ENCODE measurements at regions not wholly inside any gene's neighbourhood (a gene's known extent, or its start where the extent isn't known, plus 50 kb on each side); places are given as distances from the start of the nearest gene placed in this dataset.

DNA sequence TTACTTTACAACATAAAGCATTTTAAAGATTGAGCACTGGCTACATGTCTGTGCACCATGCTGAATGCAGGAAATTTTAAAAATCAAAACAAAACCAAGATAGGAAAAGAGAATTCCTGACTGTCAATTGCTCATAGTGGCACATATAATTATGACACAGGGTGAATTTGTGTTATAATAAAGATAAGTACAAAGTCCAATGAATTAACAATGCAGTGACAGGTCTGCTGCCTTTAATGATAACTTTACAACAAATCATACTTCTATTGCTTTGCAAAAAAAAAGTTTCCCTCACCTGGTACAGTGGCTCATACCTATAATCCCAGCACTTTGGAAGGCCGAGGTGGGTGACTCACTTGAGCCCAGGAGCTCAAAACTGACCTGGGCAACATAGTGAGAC, 93.8 kb upstream of the OSBPL8 start:
- TF ChIP-seq, protein P1, sequence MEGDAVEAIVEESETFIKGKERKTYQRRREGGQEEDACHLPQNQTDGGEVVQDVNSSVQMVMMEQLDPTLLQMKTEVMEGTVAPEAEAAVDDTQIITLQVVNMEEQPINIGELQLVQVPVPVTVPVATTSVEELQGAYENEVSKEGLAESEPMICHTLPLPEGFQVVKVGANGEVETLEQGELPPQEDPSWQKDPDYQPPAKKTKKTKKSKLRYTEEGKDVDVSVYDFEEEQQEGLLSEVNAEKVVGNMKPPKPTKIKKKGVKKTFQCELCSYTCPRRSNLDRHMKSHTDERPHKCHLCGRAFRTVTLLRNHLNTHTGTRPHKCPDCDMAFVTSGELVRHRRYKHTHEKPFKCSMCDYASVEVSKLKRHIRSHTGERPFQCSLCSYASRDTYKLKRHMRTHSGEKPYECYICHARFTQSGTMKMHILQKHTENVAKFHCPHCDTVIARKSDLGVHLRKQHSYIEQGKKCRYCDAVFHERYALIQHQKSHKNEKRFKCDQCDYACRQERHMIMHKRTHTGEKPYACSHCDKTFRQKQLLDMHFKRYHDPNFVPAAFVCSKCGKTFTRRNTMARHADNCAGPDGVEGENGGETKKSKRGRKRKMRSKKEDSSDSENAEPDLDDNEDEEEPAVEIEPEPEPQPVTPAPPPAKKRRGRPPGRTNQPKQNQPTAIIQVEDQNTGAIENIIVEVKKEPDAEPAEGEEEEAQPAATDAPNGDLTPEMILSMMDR (IDR thresholded peaks at IDR 0.05): no peak
- H3K4me1 ChIP-seq: no peaks in the 10 kb centered on the region
- intact Hi-C loops (cut with DNase I): no loop called here
- H3K9me3 ChIP-seq: no peaks in the 10 kb centered on the region
- H3K27ac ChIP-seq: no peak overlapping the region
- DNase-seq (ENCODE audit: low spot score in 2 of 2): no peak
- H3K27me3 ChIP-seq: no peaks in the 10 kb centered on the region
- no peak overlapping the region for H3K4me3 ChIP-seq
- no peaks in the 10 kb centered on the region for H3K36me3 ChIP-seq

DNA sequence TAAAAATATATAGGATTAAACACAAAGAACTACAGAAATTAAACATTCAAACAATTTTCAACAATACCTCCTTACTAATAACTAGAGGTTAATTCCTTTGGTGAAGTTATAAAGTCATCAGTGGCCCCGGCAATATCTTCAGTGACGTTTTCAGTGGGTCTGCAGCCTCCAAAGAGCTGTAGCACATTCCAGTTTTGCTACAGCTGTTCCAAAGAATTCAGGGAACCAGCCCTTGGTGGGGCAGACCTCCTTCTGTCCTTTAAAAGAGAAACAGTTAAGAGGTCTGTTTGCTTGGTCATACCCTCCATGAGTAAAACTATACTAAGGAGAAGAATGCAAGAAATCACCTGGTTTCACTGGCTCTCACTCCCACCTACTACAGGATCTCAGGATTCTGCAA, 99.2 kb upstream of the ZDHHC17 start:
- intact Hi-C loops (cut with DNase I): no loop called here
- H3K4me1 ChIP-seq: no peaks in the 10 kb centered on the region
- DNase-seq (ENCODE audit: low spot score in 2 of 2): no peak
- H3K36me3 ChIP-seq: no peaks in the 10 kb centered on the region
- H3K9me3 ChIP-seq: no peaks in the 10 kb centered on the region
- TF ChIP-seq, protein P1 (IDR thresholded peaks at IDR 0.05): no peak
- no peak overlapping the region for H3K4me3 ChIP-seq
- H3K27me3 ChIP-seq: no peaks in the 10 kb centered on the region
- H3K27ac ChIP-seq: no peak overlapping the region

DNA sequence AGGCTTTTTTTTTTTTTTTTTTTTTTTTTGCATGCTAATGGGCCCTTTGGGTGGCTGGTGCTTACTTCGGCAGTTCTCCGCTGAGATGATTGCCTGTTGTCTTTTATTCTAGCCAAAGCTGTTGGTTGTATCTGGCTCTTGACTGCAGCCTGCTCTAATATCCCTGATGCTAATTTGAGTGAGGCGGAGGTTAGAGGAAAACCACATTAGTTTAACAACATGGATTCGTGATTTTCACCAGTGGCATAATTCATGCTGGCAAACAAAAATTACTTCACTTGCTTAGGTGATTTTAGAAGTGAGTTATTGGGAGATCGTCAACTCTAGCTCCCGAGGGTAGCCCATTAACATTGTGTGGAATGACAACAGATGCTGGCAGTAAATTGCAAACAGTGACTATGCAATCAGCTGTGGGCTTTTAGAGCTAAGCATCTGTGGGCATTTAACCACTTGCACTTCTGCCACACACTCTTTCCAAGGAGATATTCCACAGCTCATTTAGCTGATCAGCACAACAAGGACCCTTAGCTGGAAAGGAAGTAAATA, 97.6 kb upstream of the ZDHHC17 start:
- H3K36me3 ChIP-seq: no peaks in the 10 kb centered on the region
- TF ChIP-seq, protein P1 (IDR thresholded peaks at IDR 0.05): no peak
- intact Hi-C loops (cut with DNase I): no loop called here

DNA sequence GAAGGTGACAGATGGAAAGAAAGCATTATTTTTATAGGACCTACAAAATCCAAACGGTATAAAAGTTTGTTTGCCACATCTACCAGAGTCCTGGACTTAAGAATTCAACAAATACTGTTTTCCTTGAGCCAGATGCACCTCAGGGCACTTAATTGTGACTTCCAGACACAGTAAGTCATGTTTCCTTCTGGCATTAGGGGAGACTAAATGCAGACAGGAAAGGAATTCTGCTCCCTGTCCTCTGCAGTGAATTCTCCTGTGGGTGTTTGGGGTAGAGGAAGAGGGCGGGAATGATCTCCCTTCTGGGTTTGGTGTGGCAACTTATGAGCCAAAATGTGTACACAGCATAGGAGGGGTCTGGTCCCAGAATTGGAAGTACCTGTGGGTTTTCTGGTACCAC, 93.9 kb upstream of the ZDHHC17 start:
- no peaks in the 10 kb centered on the region for H3K27me3 ChIP-seq
- no peaks in the 10 kb centered on the region for H3K9me3 ChIP-seq
- no peaks in the 10 kb centered on the region for H3K36me3 ChIP-seq
- DNase-seq (ENCODE audit: low spot score in 2 of 2): no peak
- H3K4me3 ChIP-seq: no peak overlapping the region
- TF ChIP-seq, protein P1 (IDR thresholded peaks at IDR 0.05): no peak
- no peak overlapping the region for H3K27ac ChIP-seq
- H3K4me1 ChIP-seq: no peaks in the 10 kb centered on the region
- intact Hi-C loops (cut with DNase I): no loop called here

More for the DNA sequence above, 97.6 kb upstream of the ZDHHC17 start:
- H3K27me3 ChIP-seq: no peaks in the 10 kb centered on the region
- H3K4me3 ChIP-seq: no peak overlapping the region
- no peaks in the 10 kb centered on the region for H3K4me1 ChIP-seq
- H3K9me3 ChIP-seq: no peaks in the 10 kb centered on the region
- H3K27ac ChIP-seq: no peak overlapping the region
- no peak for DNase-seq (ENCODE audit: low spot score in 2 of 2)

DNA sequence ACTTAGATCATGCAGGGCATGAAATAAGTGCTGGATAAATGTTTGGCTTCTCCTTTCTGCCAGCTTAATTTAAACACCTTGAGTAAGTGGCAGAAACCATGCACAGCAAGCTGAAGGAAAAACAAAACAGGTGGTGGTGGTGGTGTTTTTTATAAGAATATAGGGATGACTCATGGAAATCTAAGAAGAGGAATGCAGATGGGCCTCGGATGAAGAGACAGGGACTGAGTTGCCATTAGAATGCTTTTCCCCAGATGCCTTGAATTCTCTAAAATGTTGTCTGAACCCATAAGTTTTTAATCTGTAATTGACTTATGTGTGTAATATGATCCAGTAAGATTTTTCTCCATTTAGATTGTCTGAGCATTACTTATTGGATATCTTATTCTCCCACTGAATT, 93.1 kb upstream of the ZDHHC17 start:
- no peak for DNase-seq (ENCODE audit: low spot score in 2 of 2)
- Histone ChIP-seq H3K9me3 (no peaks in the 10 kb centered on the region), H3K27me3 (no peaks in the 10 kb centered on the region), H3K36me3 (no peaks in the 10 kb centered on the region), H3K4me1 (no peaks in the 10 kb centered on the region), H3K4me3 (no peak overlapping the region), H3K27ac (no peak overlapping the region)
- intact Hi-C loops (cut with DNase I): no loop called here
- TF ChIP-seq, protein P1 (IDR thresholded peaks at IDR 0.05): no peak

Measured in ascending aorta (tissue), 2 donors.